K562 (cell line): ENCODE measurements at regions not wholly inside any gene's neighbourhood (a gene's known extent, or its start where the extent isn't known, plus 50 kb on each side); places are given as distances from the start of the nearest gene placed in this dataset.

Source experiments
- ATAC-seq: fragments of 200-7000 bp; cut with Tn5 transposase; 3 replicates; pipeline ENCODE4 v1.9.1; 2020; ENCODE audit warnings: moderate library complexity
- BruUV-seq: library from RNA; stranded (reverse); fragments of 400-500 nt; replicated peaks from 2 replicates; lab custom pipeline; 2021; lab: Mats Ljungman, UMichigan
- CTCF ChIA-PET: fragments of 300-600 bp; formaldehyde crosslinking; extraction: SDS; loops from one replicate; lab custom pipeline; 2021; ENCODE audit warnings: low intra/inter-chr PET ratio; lab: Yijun Ruan, JAX
- POLR2A ChIA-PET: fragments of 300-600, 350-650 bp; sonication (Branson Sonifier 250); formaldehyde crosslinking; extraction: SDS; loops from one replicate; lab custom pipeline; 2021; ENCODE audit warnings: antibody characterized with exemption, inconsistent platforms; lab: Yijun Ruan, JAX
- DNase-seq, 4 experiments: peaks; one replicate each; pipeline versions ENCODE4 v3.0.0 to v3.0.0-alpha.2; 2011 to 2018; ENCODE audit warnings: low spot score in 3 of 4, mixed read lengths in 3 of 4; ENCODE audit errors: extremely low read depth in 1 of 4
- FAIRE-seq: peaks from 2 replicates; lab custom pipeline; 2011; peaks lifted over from hg19 to GRCh38; lab: Jason Lieb, UNC
- H2AFZ ChIP-seq: 2 replicates; pipeline ENCODE4 v1.6.0; 2011; ENCODE audit warnings: low read depth, low read length, control low read depth, inconsistent platforms
- H3K27ac ChIP-seq: fragments of 200-600 bp; 3 replicates; pipeline ENCODE4 v1.8.0; 2011; ENCODE audit warnings: low read depth, mild to moderate bottlenecking, control low read depth, inconsistent platforms, low read length, moderate library complexity, mixed read lengths; ENCODE audit errors: extremely low read depth
- H3K27me3 ChIP-seq, 2 experiments: fragments of 300-600 bp in 1 of 2; 2 replicates in 1 of 2; 3 replicates in 1 of 2; pipeline versions ENCODE4 v1.6.0 to v1.8.0; 2011; ENCODE audit warnings: inconsistent platforms in 2 of 2, low read length in 2 of 2, mild to moderate bottlenecking in 1 of 2, mixed read lengths in 1 of 2, moderate library complexity in 1 of 2; ENCODE audit not compliant: control insufficient read depth in 2 of 2, insufficient read depth in 2 of 2
- H3K36me3 ChIP-seq: fragments of 300-600 bp; 3 replicates; pipeline ENCODE4 v1.8.0; 2011; ENCODE audit warnings: mild to moderate bottlenecking, low read length, inconsistent platforms; ENCODE audit not compliant: control insufficient read depth, insufficient read depth
- H3K4me1 ChIP-seq, 2 experiments: fragments of 200-600 bp in 1 of 2; replicated peaks in 1 of 2; 2 replicates in 1 of 2; 3 replicates in 1 of 2; pipeline versions ENCODE4 v1.5.1 to v1.8.0; 2011; ENCODE audit warnings: inconsistent platforms in 2 of 2, low read length in 2 of 2, mild to moderate bottlenecking in 1 of 2, mixed read lengths in 1 of 2, moderate library complexity in 1 of 2; ENCODE audit not compliant: control insufficient read depth in 2 of 2, insufficient read depth in 2 of 2
- H3K4me2 ChIP-seq: 2 replicates; pipeline ENCODE4 v1.6.1; 2011; ENCODE audit warnings: low read length, control low read depth, inconsistent platforms, mixed read lengths; ENCODE audit not compliant: insufficient read depth
- H3K4me3 ChIP-seq: fragments of 200-600 bp; sonication (generic), shearing (Covaris generic); 2 replicates; pipeline ENCODE4 v1.5.1; 2016; ENCODE audit warnings: control low read depth, inconsistent platforms
- H3K79me2 ChIP-seq: fragments of 200-600 bp; 3 replicates; pipeline ENCODE4 v1.8.0; 2011; ENCODE audit warnings: low read length, inconsistent platforms; ENCODE audit not compliant: control insufficient read depth, insufficient read depth
- H3K9ac ChIP-seq, 2 experiments: 2 replicates each; pipeline versions ENCODE4 v1.6.0 to v1.6.1; 2011; ENCODE audit warnings: low read depth in 2 of 2, low read length in 2 of 2, control low read depth in 1 of 2, inconsistent platforms in 1 of 2, mild to moderate bottlenecking in 1 of 2, mixed read lengths in 1 of 2; ENCODE audit not compliant: insufficient read depth in 1 of 2
- H3K9me1 ChIP-seq: one replicate; pipeline ENCODE4 v1.6.0; 2011; ENCODE audit warnings: inconsistent platforms, mild to moderate bottlenecking, low read length, moderate library complexity; ENCODE audit not compliant: control insufficient read depth, insufficient read depth
- H3K9me3 ChIP-seq: replicated peaks from 2 replicates; pipeline ENCODE4 v1.5.1; 2011; ENCODE audit warnings: low read depth, low read length, inconsistent platforms; ENCODE audit not compliant: control insufficient read depth, insufficient read depth
- H4K20me1 ChIP-seq: replicated peaks from 2 replicates; pipeline ENCODE4 v1.6.1; 2011; ENCODE audit warnings: low read length, inconsistent platforms, mixed read lengths; ENCODE audit not compliant: control insufficient read depth, insufficient read depth
- ARNT ChIP-seq, 2 experiments: fragments of 450-650 bp; IDR thresholded peaks; 2 replicates each; pipeline ENCODE4 v1.6.1; 2016; ENCODE audit warnings: mild to moderate bottlenecking in 1 of 2
- ATF7 ChIP-seq: fragments of 450-650 bp; IDR thresholded peaks from 2 replicates; pipeline ENCODE4 v1.7.1; 2014; ENCODE audit warnings: mild to moderate bottlenecking, moderate library complexity
- CBX5 ChIP-seq: IDR thresholded peaks from 2 replicates; pipeline ENCODE4 v1.6.1; 2014; ENCODE audit warnings: low read depth, borderline replicate concordance
- GTF2A2 ChIP-seq: IDR thresholded peaks from 2 replicates; pipeline ENCODE4 v1.6.1; 2016; ENCODE audit warnings: mild to moderate bottlenecking, missing genetic modification characterization, missing compliant biosample characterization
- GTF2F1 ChIP-seq: IDR thresholded peaks from 2 replicates; pipeline ENCODE4 v1.6.1; 2011; ENCODE audit warnings: low read depth, low read length, improper control_type of control experiment
- HMG20A ChIP-seq: fragments of 450-650 bp; formaldehyde crosslinking; conservative IDR thresholded peaks from 2 replicates; pipeline ENCODE4 v1.4.0; 2020; ENCODE audit warnings: mild to moderate bottlenecking, mixed read lengths
- IRF2 ChIP-seq: sonication (generic); formaldehyde crosslinking; IDR thresholded peaks from 2 replicates; pipeline ENCODE4 v1.8.1; 2022; ENCODE audit warnings: mild to moderate bottlenecking, missing genetic modification reagents
- KLF16 ChIP-seq: IDR thresholded peaks from 2 replicates; pipeline ENCODE4 v1.6.1; 2016; ENCODE audit warnings: antibody characterized with exemption
- MCM5 ChIP-seq: fragments of 450-650 bp; IDR thresholded peaks from 2 replicates; pipeline ENCODE4 v1.6.1; 2016; ENCODE audit warnings: low read depth
- NR4A1 ChIP-seq, 2 experiments: fragments of 250-450 bp in 1 of 2; fragments of 450-650 bp in 1 of 2; sonication (Bioruptor Pico) in 1 of 2; IDR thresholded peaks; 2 replicates each; pipeline versions ENCODE4 v1.4.0 to v1.6.1; 2016 to 2020; ENCODE audit warnings: mild to moderate bottlenecking in 2 of 2, missing compliant biosample characterization in 1 of 2, missing genetic modification characterization in 1 of 2, moderate library complexity in 1 of 2
- POLR2AphosphoS2 ChIP-seq: IDR thresholded peaks from 2 replicates; pipeline ENCODE4 v1.6.1; 2012; ENCODE audit warnings: low read length, improper control_type of control experiment
- RAD51 ChIP-seq: fragments of 450-650 bp; IDR thresholded peaks from 2 replicates; pipeline ENCODE4 v1.7.1; 2016; ENCODE audit warnings: low read depth, mild to moderate bottlenecking, borderline replicate concordance
- RBM15 ChIP-seq: fragments of 200-400 bp; formaldehyde crosslinking; IDR thresholded peaks from 2 replicates; pipeline ENCODE4 v1.6.1; 2018; ENCODE audit warnings: mild to moderate bottlenecking, low read length, moderate library complexity; ENCODE audit not compliant: insufficient read depth
- WGBS: fragments of 100-300 bp; shearing (Covaris generic); methylation state at CpG from one replicate; pipeline ENCODE4 v1.1.6; 2016; ENCODE audit warnings: low coverage, mixed read lengths; ENCODE audit not compliant: insufficient coverage; ENCODE audit errors: missing lambda C conversion rate; 5-methylcytosine and 5-hydroxymethylcytosine counted together
- in situ Hi-C: fragments of 300-500 bp; cut with MboI; formaldehyde crosslinking; loops from 4 replicates; pipeline ENCODE4 v1.15.0; 2018; ENCODE audit warnings: inconsistent platforms, mixed read lengths
- intact Hi-C: fragments of 100-400 bp; cut with micrococcal nuclease; formaldehyde crosslinking; loops from 2 replicates; pipeline ENCODE4 v1.14.2; 2022

DNA sequence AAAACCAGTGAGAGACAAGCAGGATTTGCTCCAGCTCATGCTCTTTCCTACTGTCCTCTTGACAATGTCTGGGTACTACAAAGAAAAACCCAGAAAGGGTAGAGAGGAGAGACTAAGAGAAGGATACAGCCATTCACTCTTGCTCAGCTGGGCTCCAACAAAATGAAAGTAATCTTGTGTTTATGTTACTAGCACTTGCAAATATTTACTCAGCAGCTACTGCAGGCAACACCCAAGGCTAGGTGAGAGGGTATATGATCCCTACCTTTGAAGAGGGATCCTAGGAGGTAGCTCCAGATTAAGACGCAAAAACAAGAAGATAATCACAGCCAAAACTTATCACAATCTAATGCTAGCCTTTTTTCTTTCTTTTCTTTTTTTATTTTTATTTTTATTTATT is 329.6 kb upstream of the ACVR2A start:
- no TSS peak for BruUV-seq
- FAIRE-seq (no peak), DNase-seq (no peak), ATAC-seq (no peak)
- in situ Hi-C loops (no loop called here), intact Hi-C loops (no loop called here)
- Histone ChIP-seq H3K9me3 (no peaks in the 10 kb centered on the region), H3K27me3 (no peaks in the 10 kb centered on the region), H3K9ac (no peak overlapping the region), H3K4me1 (no peaks in the 10 kb centered on the region), H3K4me2 (no peak overlapping the region), H3K27ac (no peak overlapping the region), H3K9me1 (no peaks in the 10 kb centered on the region), H2AFZ (no peak overlapping the region), H3K79me2 (no peaks in the 10 kb centered on the region), H3K4me3 (no peak overlapping the region), H4K20me1 (no peaks in the 10 kb centered on the region), H3K36me3 (no peaks in the 10 kb centered on the region)
- CTCF ChIA-PET, result no interaction called here
- POLR2A ChIA-PET, result no interaction called here
- TF ChIP-seq IRF2 (CRISPR knock-in tag) (no peak), MCM5 (no peak), ATF7 (no peak), RBM15 (no peak), GTF2A2 (tag) (no peak), GTF2F1 (no peak), KLF16 (no peak), NR4A1 (CRISPR knock-in tag; IDR thresholded peaks at IDR 0.05) (no peak), NR4A1 (tag; IDR thresholded peaks at IDR 0.05) (no peak), POLR2AphosphoS2 (no peak)
- WGBS, result 0% methylated on average over 1 of the region's 1 CpG

DNA sequence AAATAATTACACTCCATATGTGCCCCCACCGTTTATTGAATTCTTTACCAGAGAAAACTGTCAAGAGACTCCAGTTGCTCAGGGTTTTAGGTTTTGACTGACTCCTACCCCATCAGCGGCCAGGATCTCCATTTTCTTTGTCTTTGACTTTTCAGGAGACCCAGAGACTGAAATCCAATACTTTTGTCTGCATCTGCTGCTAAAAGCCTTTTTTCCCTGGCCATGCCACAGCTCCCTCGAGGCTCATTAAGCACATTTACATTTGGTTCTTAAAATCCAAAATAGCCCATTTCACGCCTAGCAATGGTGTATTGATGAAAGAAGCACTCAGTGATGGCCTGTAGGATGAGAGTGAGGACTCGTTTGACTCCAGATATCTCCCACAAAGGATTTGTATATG is 332.6 kb upstream of the ACVR2A start:
- Histone ChIP-seq H2AFZ (no peak overlapping the region), H3K27ac (no peak overlapping the region), H3K9me1 (no peaks in the 10 kb centered on the region), H3K4me2 (no peak overlapping the region), H3K4me1 (no peaks in the 10 kb centered on the region), H3K9ac (no peak overlapping the region), H3K79me2 (no peaks in the 10 kb centered on the region), H3K9me3 (no peaks in the 10 kb centered on the region), H3K4me3 (no peak overlapping the region), H4K20me1 (no peaks in the 10 kb centered on the region), H3K27me3 (no peaks in the 10 kb centered on the region), H3K36me3 (no peaks in the 10 kb centered on the region)
- intact Hi-C loops, result no loop called here
- BruUV-seq, result no TSS peak
- no peak for DNase-seq
- WGBS, result 2% methylated on average over 5 of the region's 5 CpGs
- ATAC-seq, result no peak
- ChIA-PET CTCF (no interaction called here), POLR2A (no interaction called here)
- no peak for FAIRE-seq
- TF ChIP-seq RAD51 (no peak), ARNT (IDR thresholded peaks at IDR 0.05) (no peak), HMG20A (CRISPR knock-in tag) (no peak), CBX5 (no peak)
- in situ Hi-C loops, result no loop called here
